ENCODE measurements at regions not wholly inside any gene's neighbourhood (a gene's known extent, or its start where the extent isn't known, plus 50 kb on each side); places are given as distances from the start of the nearest gene placed in this dataset.

- no peak for TF ChIP-seq CTCF (IDR thresholded peaks at IDR 0.05)
- no peaks in the 10 kb centered on the region for H3K9me3 ChIP-seq
- no peaks in the 10 kb centered on the region for H3K27me3 ChIP-seq
- no peaks in the 10 kb centered on the region for H3K36me3 ChIP-seq
- no peak overlapping the region for H3K4me3 ChIP-seq (ENCODE audit: low read depth in 1 of 2, low read length in 1 of 2)
- H3K4me1 ChIP-seq (ENCODE audit: control insufficient read depth in 1 of 2, insufficient read depth in 1 of 2, low read depth in 1 of 2, low read length in 1 of 2): peaks cover 4% of the 10 kb centered on the region in 2 experiments
- no peak overlapping the region for H3K27ac ChIP-seq
These were observed 108.5 kb upstream of the PLXNC1 start for GRCh38 chr12:94039914-94040313.

- Histone ChIP-seq H3K4me3 (ENCODE audit: low read depth in 1 of 2, low read length in 1 of 2) (no peak overlapping the region), H3K27ac (no peak overlapping the region), H3K36me3 (no peaks in the 10 kb centered on the region), H3K9me3 (no peaks in the 10 kb centered on the region), H3K4me1 (ENCODE audit: control insufficient read depth in 1 of 2, insufficient read depth in 1 of 2, low read depth in 1 of 2, low read length in 1 of 2) (peaks cover 4% of the 10 kb centered on the region in 2 experiments), H3K27me3 (no peaks in the 10 kb centered on the region)
- TF ChIP-seq CTCF (IDR thresholded peaks at IDR 0.05): no peak
These were observed 106.5 kb upstream of the PLXNC1 start for GRCh38 chr12:94041850-94042249.

- no peaks in the 10 kb centered on the region for H3K9me3 ChIP-seq
- H3K36me3 ChIP-seq: no peaks in the 10 kb centered on the region
- TF ChIP-seq CTCF (IDR thresholded peaks at IDR 0.05): no peak
- peaks cover 4% of the 10 kb centered on the region in 2 experiments for H3K4me1 ChIP-seq (ENCODE audit: control insufficient read depth in 1 of 2, insufficient read depth in 1 of 2, low read depth in 1 of 2, low read length in 1 of 2)
- no peaks in the 10 kb centered on the region for H3K27me3 ChIP-seq
- no peak overlapping the region for H3K27ac ChIP-seq
- H3K4me3 ChIP-seq (ENCODE audit: low read depth in 1 of 2, low read length in 1 of 2): no peak overlapping the region
These were observed 106.1 kb upstream of the PLXNC1 start for GRCh38 chr12:94042321-94042720.

GRCh38 chr12:94046626-94047410 is 101.6 kb upstream of the PLXNC1 start:
- H3K27ac ChIP-seq: no peak overlapping the region
- no peaks in the 10 kb centered on the region for H3K9me3 ChIP-seq
- H3K36me3 ChIP-seq: no peaks in the 10 kb centered on the region
- H3K4me3 ChIP-seq (ENCODE audit: low read depth in 1 of 2, low read length in 1 of 2): no peak overlapping the region
- no peaks in the 10 kb centered on the region for H3K27me3 ChIP-seq
- no peaks in the 10 kb centered on the region for H3K4me1 ChIP-seq (ENCODE audit: control insufficient read depth in 1 of 2, insufficient read depth in 1 of 2, low read depth in 1 of 2, low read length in 1 of 2)
- TF ChIP-seq CTCF (IDR thresholded peaks at IDR 0.05): no peak

- Histone ChIP-seq H3K4me1 (ENCODE audit: control insufficient read depth in 1 of 2, insufficient read depth in 1 of 2, low read depth in 1 of 2, low read length in 1 of 2) (no peaks in the 10 kb centered on the region), H3K27me3 (no peaks in the 10 kb centered on the region), H3K27ac (no peak overlapping the region), H3K9me3 (no peaks in the 10 kb centered on the region), H3K36me3 (no peaks in the 10 kb centered on the region), H3K4me3 (ENCODE audit: low read depth in 1 of 2, low read length in 1 of 2) (no peak overlapping the region)
- no peak for TF ChIP-seq CTCF (IDR thresholded peaks at IDR 0.05)
These were observed 100.4 kb upstream of the PLXNC1 start for GRCh38 chr12:94047781-94048567.

Data from neutrophil (primary cell).